GM12878 (cell line): ENCODE measurements at regions not wholly inside any gene's neighbourhood (a gene's known extent, or its start where the extent isn't known, plus 50 kb on each side); places are given as distances from the start of the nearest gene placed in this dataset.

Experiments used
- ATAC-seq: fragments of 200-7000 bp; cut with Tn5 transposase; 3 replicates; pipeline ENCODE4 v1.9.1; 2020; ENCODE audit warnings: mild to moderate bottlenecking, moderate library complexity
- BruUV-seq: library from RNA; stranded (reverse); fragments of 400-500 nt; replicated peaks from 2 replicates; lab custom pipeline; 2021; lab: Mats Ljungman, UMichigan
- CTCF ChIA-PET: fragments of 300-600 bp; sonication (Branson Sonifier 250); formaldehyde crosslinking; extraction: SDS; loops from one replicate; lab custom pipeline; 2021; ENCODE audit warnings: inconsistent platforms; lab: Yijun Ruan, JAX
- POLR2A ChIA-PET: fragments of 350-600 bp; formaldehyde crosslinking; extraction: SDS; loops from one replicate; lab custom pipeline; 2021; ENCODE audit warnings: inconsistent platforms; lab: Charles Lee
- RAD21 ChIA-PET: fragments of 300-600 bp; sonication (Branson Sonifier 250); formaldehyde crosslinking; loops from one replicate; lab custom pipeline; 2023; ENCODE audit warnings: antibody characterized with exemption; ENCODE audit not compliant: unreplicated experiment; lab: Charles Lee
- SMC1A ChIA-PET: fragments of 300-600 bp; sonication (Branson Sonifier 250); formaldehyde crosslinking; loops from one replicate; lab custom pipeline; 2023; ENCODE audit not compliant: unreplicated experiment, uncharacterized antibody; lab: Charles Lee
- DNase-seq: peaks from one replicate; pipeline ENCODE4 v3.0.0-alpha.2; 2011; ENCODE audit warnings: low read depth, low spot score
- FAIRE-seq: peaks from 3 replicates; lab custom pipeline; 2011; peaks lifted over from hg19 to GRCh38; lab: Jason Lieb, UNC
- H2AFZ ChIP-seq: 2 replicates; pipeline ENCODE4 v1.6.0; 2011; ENCODE audit warnings: low read depth, low read length, control low read depth; ENCODE audit not compliant: control insufficient read depth
- H3K27ac ChIP-seq: 2 replicates; pipeline ENCODE4 v1.5.1; 2011; ENCODE audit warnings: control low read depth; ENCODE audit not compliant: control insufficient read depth, insufficient read depth
- H3K27me3 ChIP-seq, 2 experiments: replicated peaks in 1 of 2; 2 replicates each; pipeline versions ENCODE4 v1.6.0 to v1.6.1; 2011; ENCODE audit warnings: low read length in 1 of 2; ENCODE audit not compliant: control insufficient read depth in 2 of 2, insufficient read depth in 2 of 2
- H3K36me3 ChIP-seq, 2 experiments: 2 replicates each; pipeline ENCODE4 v1.5.1; 2011; ENCODE audit warnings: low read length in 1 of 2; ENCODE audit not compliant: control insufficient read depth in 2 of 2, insufficient read depth in 2 of 2
- H3K4me1 ChIP-seq: 2 replicates; pipeline ENCODE4 v1.6.1; 2011; ENCODE audit warnings: mild to moderate bottlenecking, low read length, moderate library complexity, mixed read lengths; ENCODE audit not compliant: control insufficient read depth, insufficient read depth
- H3K4me2 ChIP-seq: 2 replicates; pipeline ENCODE4 v1.6.0; 2011; ENCODE audit warnings: control low read depth; ENCODE audit not compliant: control insufficient read depth, insufficient read depth
- H3K4me3 ChIP-seq: fragments of 200-600 bp; sonication (generic); 2 replicates; pipeline ENCODE4 v1.5.1; 2016
- H3K79me2 ChIP-seq: 2 replicates; pipeline ENCODE4 v1.6.0; 2011; ENCODE audit warnings: low read length; ENCODE audit not compliant: control insufficient read depth, insufficient read depth
- H3K9ac ChIP-seq: 2 replicates; pipeline ENCODE4 v1.8.0; 2011; ENCODE audit warnings: low read length, control low read depth, mixed read lengths; ENCODE audit not compliant: control insufficient read depth, insufficient read depth
- H3K9me3 ChIP-seq: replicated peaks from 3 replicates; pipeline ENCODE4 v1.5.1; 2011; ENCODE audit warnings: mild to moderate bottlenecking, low read length; ENCODE audit not compliant: control insufficient read depth, insufficient read depth
- H4K20me1 ChIP-seq: 2 replicates; pipeline ENCODE4 v1.6.0; 2011; ENCODE audit not compliant: control insufficient read depth, insufficient read depth
- CHD1 ChIP-seq: IDR thresholded peaks from 2 replicates; pipeline ENCODE4 v1.6.1; 2012; ENCODE audit warnings: low read depth, low read length, improper control_type of control experiment
- CHD4 ChIP-seq: fragments of 200-600 bp; sonication (generic); IDR thresholded peaks from 2 replicates; pipeline ENCODE4 v1.6.1; 2016; ENCODE audit warnings: mild to moderate bottlenecking
- CREM ChIP-seq: IDR thresholded peaks from 2 replicates; pipeline ENCODE4 v1.6.1; 2014; ENCODE audit warnings: antibody characterized with exemption, low read depth
- DPF2 ChIP-seq: fragments of 450-650 bp; IDR thresholded peaks from 2 replicates; pipeline ENCODE4 v1.6.1; 2017; ENCODE audit warnings: mild to moderate bottlenecking
- EED ChIP-seq: sonication (generic); IDR thresholded peaks from 2 replicates; pipeline ENCODE4 v1.6.1; 2016; ENCODE audit warnings: antibody characterized with exemption, low read depth
- FOXM1 ChIP-seq: IDR thresholded peaks from 2 replicates; pipeline ENCODE4 v1.6.1; 2012; ENCODE audit warnings: low read depth, mild to moderate bottlenecking, inconsistent platforms, low read length, moderate library complexity
- HDAC2 ChIP-seq: fragments of 200-600 bp; sonication (generic); IDR thresholded peaks from 2 replicates; pipeline ENCODE4 v1.6.1; 2017
- IKZF1 ChIP-seq: fragments of 450-650 bp; conservative IDR thresholded peaks from 2 replicates; pipeline ENCODE4 v1.6.1; 2017; ENCODE audit warnings: antibody characterized with exemption, mild to moderate bottlenecking
- LARP7 ChIP-seq: fragments of 450-650 bp; IDR thresholded peaks from 2 replicates; pipeline ENCODE4 v1.6.1; 2017; ENCODE audit warnings: mild to moderate bottlenecking
- NFYA ChIP-seq: IDR thresholded peaks from 2 replicates; pipeline ENCODE4 v1.6.1; 2011; ENCODE audit warnings: low read depth, mild to moderate bottlenecking, low read length, improper control_type of control experiment, borderline replicate concordance
- NR2C1 ChIP-seq: fragments of 450-650 bp; IDR thresholded peaks from 2 replicates; pipeline ENCODE4 v1.6.1; 2017; ENCODE audit warnings: antibody characterized with exemption, mild to moderate bottlenecking, moderate library complexity
- PAX5 ChIP-seq: IDR thresholded peaks from 2 replicates; pipeline ENCODE4 v1.6.1; 2011; ENCODE audit warnings: low read depth, low read length, borderline replicate concordance
- PML ChIP-seq: IDR thresholded peaks from 2 replicates; pipeline ENCODE4 v1.6.1; 2012; ENCODE audit warnings: low read length, inconsistent platforms
- SPI1 ChIP-seq: IDR thresholded peaks from 2 replicates; pipeline ENCODE4 v1.6.1; 2011; ENCODE audit warnings: low read depth, mild to moderate bottlenecking, low read length, moderate library complexity, borderline replicate concordance; ENCODE audit not compliant: insufficient read depth
- ZNF274 ChIP-seq: IDR thresholded peaks from one replicate; pipeline ENCODE4 v1.8.0; 2011; ENCODE audit not compliant: insufficient read length, insufficient read depth
- WGBS: methylation state at CpG from one replicate; pipeline ENCODE4 v1.1.6; 2016; ENCODE audit warnings: low lambda C conversion rate; ENCODE audit not compliant: insufficient replicate concordance, insufficient coverage; ENCODE audit errors: missing lambda C conversion rate; 5-methylcytosine and 5-hydroxymethylcytosine counted together
- in situ Hi-C: fragments of 300-500 bp; cut with MboI; formaldehyde crosslinking; loops from 9 replicates; pipeline ENCODE4 v1.14.3; 2018; ENCODE audit warnings: mixed read lengths
- intact Hi-C: fragments of 100-400 bp; cut with micrococcal nuclease; formaldehyde crosslinking; loops from one replicate; pipeline ENCODE4 v1.14.2; 2022; ENCODE audit not compliant: unreplicated experiment
- TF ChIP-seq, protein P1 (sequence below): fragments of 450-650 bp; formaldehyde crosslinking; IDR thresholded peaks from 2 replicates; pipeline ENCODE4 v1.5.0; 2022; ENCODE audit warnings: mild to moderate bottlenecking, missing genetic modification characterization
- TF ChIP-seq, protein P2 (sequence below): fragments of 450-650 bp; conservative IDR thresholded peaks from 2 replicates; pipeline ENCODE4 v1.6.1; 2017; ENCODE audit warnings: mild to moderate bottlenecking, moderate library complexity
- TF ChIP-seq, protein P3 (sequence below): fragments of 450-650 bp; IDR thresholded peaks from 2 replicates; pipeline ENCODE4 v1.6.1; 2017; ENCODE audit warnings: borderline replicate concordance
- TF ChIP-seq, protein P4 (sequence below): IDR thresholded peaks from 2 replicates; pipeline ENCODE4 v1.6.1; 2012; ENCODE audit warnings: low read depth, low read length, improper control_type of control experiment

DNA sequence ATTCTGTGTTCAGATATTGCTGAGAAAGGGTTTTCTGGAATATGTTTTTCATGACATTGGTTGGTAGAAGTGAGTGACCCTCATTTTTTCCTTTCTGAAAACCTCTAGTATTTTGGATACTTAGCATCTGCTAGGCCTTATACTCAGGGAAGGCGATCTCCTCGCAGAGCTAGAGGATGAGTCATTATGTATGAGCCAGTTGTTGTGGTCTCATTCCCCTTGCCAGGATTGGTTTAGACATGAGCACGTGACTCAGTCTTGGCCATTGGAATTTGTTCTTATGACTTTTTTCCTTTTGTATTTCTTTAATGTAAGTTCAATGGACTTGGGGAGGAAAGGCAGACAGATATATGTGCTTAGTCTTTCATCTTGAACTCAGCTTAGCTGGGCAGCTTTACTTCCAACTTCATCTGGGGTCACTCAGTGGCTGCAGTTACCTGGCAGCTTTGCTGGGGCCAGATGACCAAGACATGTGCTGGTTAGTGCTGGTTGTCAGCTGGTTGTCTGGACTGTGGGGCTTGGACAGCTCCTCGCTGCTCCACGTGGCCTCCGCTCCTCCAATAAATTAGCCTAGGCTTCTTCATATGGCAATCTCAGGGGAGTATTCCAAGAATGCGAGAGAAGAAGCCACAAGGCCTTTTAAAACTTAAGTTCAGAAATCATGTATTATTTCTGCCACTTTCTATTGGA is 207.5 kb downstream of the IL20RB start:
- ATAC-seq = no peak
- intact Hi-C loops = no loop called here
- POLR2A ChIA-PET = no interaction called here

More for the DNA sequence above, 207.5 kb downstream of the IL20RB start:
- Histone ChIP-seq H3K4me2 (no peak overlapping the region), H4K20me1 (no peaks in the 10 kb centered on the region), H2AFZ (no peak overlapping the region), H3K4me1 (peaks cover 9% of the 10 kb centered on the region), H3K79me2 (no peaks in the 10 kb centered on the region), H3K27me3 (no peaks in the 10 kb centered on the region), H3K36me3 (no peaks in the 10 kb centered on the region), H3K9ac (no peak overlapping the region), H3K4me3 (no peak overlapping the region), H3K9me3 (no peaks in the 10 kb centered on the region), H3K27ac (no peak overlapping the region)
- no TSS peak for BruUV-seq
- CTCF ChIA-PET = interaction anchor here (1.7 kb wide), 1 partner anchor 15 kb away, joined by 3 read pairs; no protein-coding TSS in a partner anchor
- TF ChIP-seq, protein P1, sequence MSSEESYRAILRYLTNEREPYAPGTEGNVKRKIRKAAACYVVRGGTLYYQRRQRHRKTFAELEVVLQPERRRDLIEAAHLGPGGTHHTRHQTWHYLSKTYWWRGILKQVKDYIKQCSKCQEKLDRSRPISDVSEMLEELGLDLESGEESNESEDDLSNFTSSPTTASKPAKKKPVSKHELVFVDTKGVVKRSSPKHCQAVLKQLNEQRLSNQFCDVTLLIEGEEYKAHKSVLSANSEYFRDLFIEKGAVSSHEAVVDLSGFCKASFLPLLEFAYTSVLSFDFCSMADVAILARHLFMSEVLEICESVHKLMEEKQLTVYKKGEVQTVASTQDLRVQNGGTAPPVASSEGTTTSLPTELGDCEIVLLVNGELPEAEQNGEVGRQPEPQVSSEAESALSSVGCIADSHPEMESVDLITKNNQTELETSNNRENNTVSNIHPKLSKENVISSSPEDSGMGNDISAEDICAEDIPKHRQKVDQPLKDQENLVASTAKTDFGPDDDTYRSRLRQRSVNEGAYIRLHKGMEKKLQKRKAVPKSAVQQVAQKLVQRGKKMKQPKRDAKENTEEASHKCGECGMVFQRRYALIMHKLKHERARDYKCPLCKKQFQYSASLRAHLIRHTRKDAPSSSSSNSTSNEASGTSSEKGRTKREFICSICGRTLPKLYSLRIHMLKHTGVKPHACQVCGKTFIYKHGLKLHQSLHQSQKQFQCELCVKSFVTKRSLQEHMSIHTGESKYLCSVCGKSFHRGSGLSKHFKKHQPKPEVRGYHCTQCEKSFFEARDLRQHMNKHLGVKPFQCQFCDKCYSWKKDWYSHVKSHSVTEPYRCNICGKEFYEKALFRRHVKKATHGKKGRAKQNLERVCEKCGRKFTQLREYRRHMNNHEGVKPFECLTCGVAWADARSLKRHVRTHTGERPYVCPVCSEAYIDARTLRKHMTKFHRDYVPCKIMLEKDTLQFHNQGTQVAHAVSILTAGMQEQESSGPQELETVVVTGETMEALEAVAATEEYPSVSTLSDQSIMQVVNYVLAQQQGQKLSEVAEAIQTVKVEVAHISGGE (CRISPR knock-in tag) = no peak
- TF ChIP-seq, protein P2, sequence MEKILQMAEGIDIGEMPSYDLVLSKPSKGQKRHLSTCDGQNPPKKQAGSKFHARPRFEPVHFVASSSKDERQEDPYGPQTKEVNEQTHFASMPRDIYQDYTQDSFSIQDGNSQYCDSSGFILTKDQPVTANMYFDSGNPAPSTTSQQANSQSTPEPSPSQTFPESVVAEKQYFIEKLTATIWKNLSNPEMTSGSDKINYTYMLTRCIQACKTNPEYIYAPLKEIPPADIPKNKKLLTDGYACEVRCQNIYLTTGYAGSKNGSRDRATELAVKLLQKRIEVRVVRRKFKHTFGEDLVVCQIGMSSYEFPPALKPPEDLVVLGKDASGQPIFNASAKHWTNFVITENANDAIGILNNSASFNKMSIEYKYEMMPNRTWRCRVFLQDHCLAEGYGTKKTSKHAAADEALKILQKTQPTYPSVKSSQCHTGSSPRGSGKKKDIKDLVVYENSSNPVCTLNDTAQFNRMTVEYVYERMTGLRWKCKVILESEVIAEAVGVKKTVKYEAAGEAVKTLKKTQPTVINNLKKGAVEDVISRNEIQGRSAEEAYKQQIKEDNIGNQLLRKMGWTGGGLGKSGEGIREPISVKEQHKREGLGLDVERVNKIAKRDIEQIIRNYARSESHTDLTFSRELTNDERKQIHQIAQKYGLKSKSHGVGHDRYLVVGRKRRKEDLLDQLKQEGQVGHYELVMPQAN = no peak
- TF ChIP-seq LARP7 (no peak), FOXM1 (no peak), CHD4 (no peak), DPF2 (no peak), PML (no peak), ZNF274 (no peak), PAX5 (no peak), EED (no peak), IKZF1 (no peak), NFYA (no peak), SPI1 (no peak), NR2C1 (no peak), CREM (no peak), CHD1 (no peak), HDAC2 (no peak)
- TF ChIP-seq, protein P3, sequence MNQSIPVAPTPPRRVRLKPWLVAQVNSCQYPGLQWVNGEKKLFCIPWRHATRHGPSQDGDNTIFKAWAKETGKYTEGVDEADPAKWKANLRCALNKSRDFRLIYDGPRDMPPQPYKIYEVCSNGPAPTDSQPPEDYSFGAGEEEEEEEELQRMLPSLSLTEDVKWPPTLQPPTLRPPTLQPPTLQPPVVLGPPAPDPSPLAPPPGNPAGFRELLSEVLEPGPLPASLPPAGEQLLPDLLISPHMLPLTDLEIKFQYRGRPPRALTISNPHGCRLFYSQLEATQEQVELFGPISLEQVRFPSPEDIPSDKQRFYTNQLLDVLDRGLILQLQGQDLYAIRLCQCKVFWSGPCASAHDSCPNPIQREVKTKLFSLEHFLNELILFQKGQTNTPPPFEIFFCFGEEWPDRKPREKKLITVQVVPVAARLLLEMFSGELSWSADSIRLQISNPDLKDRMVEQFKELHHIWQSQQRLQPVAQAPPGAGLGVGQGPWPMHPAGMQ = no peak
- TF ChIP-seq, protein P4, sequence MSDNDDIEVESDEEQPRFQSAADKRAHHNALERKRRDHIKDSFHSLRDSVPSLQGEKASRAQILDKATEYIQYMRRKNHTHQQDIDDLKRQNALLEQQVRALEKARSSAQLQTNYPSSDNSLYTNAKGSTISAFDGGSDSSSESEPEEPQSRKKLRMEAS = no peak
- 41% methylated on average over 7 of the region's 7 CpGs for WGBS
- in situ Hi-C loops = no loop called here
- no peak for DNase-seq
- no peak for FAIRE-seq
- RAD21 ChIA-PET = interaction anchor here (0.7 to 1.2 kb wide), 3 partner anchors 11 to 392 kb away, joined by 3 to 5 read pairs (median 3); no protein-coding TSS in a partner anchor
- SMC1A ChIA-PET = interaction anchor here (1.2 kb wide), 1 partner anchor 17 kb away, joined by 4 read pairs; no protein-coding TSS in a partner anchor
